HG03342 (cell line): ENCODE measurements at regions not wholly inside any gene's neighbourhood (a gene's known extent, or its start where the extent isn't known, plus 50 kb on each side); places are given as distances from the start of the nearest gene placed in this dataset.
"Not testable (repeated sequence)": the region's sequence is repeated elsewhere in the genome, so short reads cannot be mapped to it uniquely, and the experiment has no call there.

Source experiments
- ATAC-seq: cut with Tn5 transposase; IDR thresholded peaks from one replicate; pipeline ENCODE4 v1.9.1; 2021; ENCODE audit warnings: mild to moderate bottlenecking, moderate library complexity; ENCODE audit not compliant: unreplicated experiment

DNA sequence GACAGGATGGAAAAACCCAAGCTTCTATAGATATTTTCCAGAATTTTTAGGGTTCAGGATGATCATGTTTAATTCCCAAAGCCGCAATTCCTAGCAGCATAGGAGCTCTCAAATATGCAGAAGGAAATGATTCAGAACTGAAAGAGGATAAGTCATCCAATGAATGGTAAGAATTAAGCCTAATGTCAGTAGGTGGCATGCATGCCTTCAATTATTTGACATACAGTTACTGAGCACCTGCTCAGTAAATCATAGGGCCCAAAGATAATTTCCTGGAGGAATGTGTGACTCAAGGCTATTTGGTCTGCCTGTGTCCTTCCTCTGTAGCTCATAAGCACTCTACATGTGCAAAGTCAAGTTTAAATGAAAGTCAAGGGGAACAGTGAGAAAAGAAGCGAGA, 116.8 kb upstream of the SLC38A4 start:
- no peak for ATAC-seq

DNA sequence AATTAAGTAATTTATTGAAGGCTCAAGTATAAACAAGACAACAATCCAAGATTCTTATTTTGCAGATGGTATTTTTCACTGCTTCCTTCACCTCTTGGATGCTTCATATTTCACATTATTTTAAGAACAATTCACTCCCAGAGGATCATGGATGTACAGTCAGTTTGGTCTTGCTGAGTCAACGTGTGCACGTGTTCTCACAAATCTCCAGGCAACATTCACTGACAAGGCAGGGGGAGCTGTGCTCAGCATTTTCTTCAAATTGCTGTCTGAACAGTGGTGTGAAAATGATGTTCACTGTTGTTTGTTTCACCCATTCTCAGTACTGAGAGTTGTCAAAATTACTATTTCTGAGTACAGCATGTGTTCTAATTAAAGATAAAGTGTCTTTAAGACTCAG, 118.3 kb upstream of the SLC38A4 start:
- ATAC-seq, result no peak

DNA sequence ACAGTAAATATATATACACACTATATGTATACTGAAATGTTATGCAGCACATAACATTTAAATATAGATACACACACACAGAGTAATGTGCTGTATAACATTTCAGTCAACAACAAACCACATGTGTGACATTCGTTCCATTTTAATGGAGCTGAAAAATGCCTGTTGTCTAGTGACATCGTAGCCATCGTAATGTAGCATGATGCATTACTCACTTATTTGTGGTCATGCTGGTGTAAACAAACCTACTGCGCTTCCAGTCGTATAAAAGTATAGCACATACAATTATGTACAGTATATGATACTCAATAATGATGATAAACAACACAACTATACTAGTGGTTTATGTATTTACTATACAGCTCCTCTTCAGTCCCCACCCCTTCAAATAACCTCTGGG, 119.0 kb upstream of the SLC38A4 start:
- ATAC-seq, result no peak

DNA sequence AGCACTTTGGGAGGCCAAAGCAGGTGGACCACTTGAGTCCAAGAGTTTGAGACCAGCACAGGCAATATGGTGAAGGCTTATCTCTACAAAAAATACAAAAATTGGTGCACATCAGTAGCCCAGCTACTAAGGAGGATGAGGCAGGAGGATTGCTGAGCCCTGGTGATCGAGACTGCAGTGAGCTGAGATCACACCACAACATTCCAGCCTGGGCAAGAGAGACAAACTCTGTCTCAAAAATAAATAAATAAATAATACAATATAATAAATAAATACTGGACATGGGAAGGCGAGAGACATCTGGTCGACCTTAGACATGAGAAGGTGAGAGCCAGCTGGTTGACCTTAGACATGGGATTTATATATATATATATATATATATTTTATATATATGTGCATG, 119.8 kb upstream of the SLC38A4 start:
- ATAC-seq, result no peak

DNA sequence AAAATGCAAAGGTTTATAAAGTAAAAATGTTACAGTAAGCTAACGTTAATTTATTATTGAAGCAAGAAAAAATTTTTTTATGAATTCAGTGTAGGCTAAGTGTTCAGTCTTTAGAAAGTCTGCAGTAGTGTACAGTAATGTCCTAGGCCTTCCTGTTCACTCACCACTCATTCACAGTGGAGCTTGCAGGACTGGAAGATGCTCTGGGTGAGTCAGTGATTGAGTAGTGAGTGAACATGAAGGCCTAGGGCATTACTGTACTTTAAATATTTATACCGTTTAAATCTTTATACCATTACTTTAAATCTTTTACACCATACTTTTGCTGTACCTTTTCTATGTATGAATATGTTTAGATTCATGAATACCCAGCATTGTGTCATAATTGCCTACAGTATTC, 120.3 kb upstream of the SLC38A4 start:
- ATAC-seq, result no peak

DNA sequence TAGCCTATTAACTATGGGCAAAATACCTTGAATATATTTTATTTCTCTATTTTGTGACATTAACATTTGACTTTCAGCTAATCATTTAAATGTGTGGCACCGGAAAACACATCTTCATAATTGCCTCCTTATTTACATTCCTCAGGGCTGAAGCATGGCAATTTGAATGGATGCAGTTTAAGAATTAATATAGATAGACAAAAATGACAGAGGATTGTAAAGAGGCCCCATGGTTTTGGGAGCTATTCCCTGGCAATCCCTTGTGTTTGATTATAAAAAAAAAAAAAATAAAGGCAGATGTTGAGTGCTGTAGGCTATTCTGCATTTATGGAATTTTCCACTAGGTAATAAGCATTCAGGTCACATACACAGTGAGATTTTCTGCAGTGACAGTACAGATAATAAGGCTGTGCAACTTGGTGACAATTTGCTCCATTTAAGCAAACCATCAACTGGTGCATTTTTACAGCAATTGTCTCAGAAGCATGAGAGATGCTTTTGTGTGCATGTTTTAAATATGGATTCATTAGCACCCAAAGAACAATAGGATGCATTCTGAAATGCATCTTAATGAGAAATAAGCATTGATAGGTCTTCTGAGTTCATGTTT, 123.2 kb upstream of the SLC38A4 start:
- ATAC-seq, result no peak

DNA sequence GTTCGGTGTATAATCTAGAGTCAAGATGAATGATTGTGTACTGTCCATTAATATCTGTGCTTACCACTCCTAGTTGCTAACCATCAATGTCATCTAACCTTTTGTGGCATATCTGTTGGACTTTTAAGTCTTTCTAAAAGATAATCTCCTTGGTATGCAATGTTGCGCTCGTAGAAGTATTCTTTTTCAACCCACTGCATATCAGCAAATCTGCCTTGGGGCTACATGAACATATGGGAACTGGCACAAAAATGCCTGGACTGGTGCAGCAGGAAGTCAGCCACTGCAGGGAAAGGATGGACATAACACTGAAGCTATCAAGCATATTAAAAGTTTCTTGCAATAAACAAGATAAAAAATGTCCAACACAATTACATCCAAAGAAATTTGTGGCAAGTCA, 124.3 kb upstream of the SLC38A4 start:
- ATAC-seq, result no peak

DNA sequence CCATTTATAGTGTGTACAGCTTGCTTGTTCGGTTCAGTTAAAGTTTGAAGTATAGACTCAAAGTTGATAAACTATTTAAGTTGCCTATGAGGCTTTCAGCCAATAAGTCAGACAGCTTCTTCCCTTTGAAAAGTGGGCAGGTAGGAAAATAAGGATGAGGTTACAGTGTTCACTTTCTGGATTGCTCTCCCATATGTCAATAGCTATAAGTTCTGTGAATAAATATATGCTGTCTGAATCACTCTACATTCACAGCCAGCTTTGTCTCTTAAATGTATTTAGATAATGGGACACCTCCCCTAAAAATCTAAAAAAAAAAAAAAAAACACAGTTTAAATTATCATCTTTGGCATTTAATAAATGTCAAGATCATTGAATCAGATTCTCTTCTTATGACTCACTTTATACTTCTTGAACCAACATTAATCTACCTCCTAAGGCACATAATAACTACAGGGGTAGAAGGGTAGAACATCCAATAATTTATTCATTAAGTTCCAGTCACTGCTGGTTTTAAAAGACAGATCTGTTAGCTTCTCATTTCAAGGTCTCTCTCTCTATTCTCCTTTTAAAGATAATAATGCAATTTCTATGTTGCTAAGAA, 126.4 kb upstream of the PCED1B start:
- no peak for ATAC-seq

DNA sequence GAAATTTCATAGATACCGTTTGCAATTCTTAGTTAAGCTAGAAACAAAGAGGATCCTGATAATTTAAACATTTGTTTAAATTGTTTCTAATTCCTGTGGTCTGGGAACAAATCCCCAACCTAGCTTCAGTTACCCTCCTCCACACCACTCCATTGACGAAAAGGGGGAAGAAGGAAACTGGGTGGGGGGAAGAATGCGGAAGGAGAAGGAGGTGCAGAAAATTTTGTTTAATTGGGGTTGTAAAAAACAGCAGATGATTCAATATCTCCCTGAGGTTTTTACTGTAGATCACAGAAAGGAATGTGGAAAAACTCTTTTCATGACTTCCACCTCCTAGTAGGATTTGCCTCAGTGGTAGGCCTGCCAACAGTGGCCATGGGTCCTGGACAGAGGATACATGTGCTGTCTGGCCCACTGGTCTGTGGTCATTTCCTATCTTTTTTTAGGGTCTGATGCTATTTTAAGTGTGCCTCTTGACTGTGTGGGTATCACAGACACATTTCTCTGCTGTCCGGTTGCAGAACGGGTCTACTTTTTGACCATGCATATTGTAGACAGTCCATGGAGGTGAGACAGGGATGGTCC, 122.9 kb upstream of the PCED1B start:
- ATAC-seq, result no peak

DNA sequence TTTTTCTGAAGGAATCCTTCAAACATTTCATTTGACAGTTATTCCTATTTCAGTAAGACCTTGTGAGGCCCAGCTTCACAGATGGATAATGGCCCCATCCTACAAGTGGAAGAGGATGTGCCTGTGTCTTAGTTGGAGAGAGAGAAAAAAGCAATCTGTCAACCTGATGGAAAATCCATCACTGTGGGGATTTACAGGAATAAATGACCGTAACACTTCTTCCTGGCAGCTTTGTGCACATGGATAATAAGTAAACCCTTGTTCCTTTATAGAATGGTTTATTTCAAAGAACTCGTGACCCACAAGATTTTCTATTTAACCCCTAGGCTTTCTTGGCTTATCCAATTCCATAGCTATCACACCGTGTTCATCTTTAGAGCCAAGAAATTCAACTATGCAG, 121.4 kb upstream of the PCED1B start:
- ATAC-seq, result no peak

DNA sequence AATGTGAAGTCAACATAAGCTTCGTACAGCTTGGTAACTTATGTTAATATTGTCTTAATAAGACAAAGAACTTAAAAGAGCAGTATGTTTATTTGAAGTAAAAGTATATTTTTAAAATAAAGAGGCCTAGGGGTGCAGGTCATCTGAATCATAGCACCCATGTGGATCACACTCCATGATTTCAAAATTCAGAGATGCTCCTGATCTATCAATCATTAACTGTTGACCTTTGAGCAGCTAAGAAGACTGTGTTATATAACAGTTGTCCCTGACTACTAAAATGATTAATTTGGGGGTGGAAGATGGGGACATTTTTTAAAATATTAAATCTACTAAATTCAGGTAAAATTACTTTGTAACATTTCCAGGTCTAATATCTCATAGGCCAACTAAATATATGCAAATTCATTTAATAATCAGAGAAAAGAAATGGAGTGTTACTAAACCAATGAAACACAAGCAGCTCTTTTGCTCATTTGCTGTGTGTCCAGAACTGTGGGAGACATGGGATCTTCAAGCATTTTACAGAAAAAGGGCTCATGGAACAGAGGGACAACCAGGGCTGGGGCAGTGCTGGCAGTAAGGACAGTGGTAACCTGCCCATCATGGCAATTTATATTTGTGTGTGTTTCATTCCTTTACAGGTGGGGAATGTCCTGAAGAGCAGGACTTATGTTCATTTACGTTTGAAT, 120.7 kb upstream of the PCED1B start:
- no peak for ATAC-seq

DNA sequence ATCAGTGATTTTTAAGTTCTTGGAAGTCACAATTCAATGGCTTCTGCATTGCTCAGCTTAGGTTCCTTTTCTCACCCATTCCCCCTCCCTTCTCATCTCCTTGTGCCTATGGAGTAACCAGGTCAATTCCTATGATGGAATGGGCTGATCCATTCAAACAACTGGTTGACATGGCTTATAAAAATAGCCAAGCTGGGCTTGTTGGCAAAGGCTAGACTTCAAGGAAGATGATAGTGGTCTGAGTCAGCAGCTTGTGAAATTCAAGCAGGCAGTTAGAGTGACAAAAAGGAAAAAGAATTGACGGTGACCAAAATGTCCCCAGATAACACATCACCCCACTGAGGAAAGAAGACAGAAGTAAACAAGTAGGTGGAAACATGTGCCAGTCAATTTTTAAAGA, 119.9 kb upstream of the PCED1B start:
- no peak for ATAC-seq

DNA sequence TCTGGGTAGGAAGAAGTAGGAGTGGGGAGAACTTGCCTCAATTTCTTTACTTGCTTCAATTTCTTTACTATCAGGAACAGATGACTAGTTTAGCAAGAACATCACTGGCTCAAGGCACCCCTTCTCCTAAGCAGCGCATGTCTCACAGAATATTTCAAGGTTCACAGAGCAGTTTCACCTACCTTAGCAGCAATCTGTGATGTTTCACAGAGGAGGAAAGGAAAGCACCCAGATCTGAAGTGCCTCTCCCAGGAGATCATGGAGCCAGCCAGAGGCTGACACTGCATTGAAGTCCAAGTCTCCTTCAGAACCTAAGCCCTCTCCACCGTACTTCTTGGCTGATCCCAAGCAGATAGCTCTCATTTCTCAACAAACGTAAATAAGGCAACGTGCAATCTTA, 118.7 kb upstream of the PCED1B start:
- no peak for ATAC-seq

DNA sequence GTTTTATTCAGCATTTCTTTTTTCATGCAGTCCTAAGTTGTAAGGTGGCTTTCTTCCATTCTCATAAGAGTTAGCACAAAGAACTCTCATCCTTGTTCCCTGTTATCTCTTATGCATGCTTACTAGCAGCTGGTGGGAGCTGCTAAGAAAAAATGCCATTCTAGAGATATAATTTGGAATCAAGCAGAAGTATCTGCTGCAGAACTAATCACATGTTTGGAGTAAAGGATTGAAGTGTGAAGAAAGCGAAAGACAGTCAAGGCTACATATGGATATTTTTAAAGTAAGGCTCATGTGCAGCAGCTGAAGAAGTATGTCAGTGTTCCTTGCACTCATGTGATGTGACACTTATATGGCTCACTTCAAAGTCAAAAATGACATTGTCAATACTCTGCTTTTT, 116.2 kb upstream of the PCED1B start:
- no peak for ATAC-seq

DNA sequence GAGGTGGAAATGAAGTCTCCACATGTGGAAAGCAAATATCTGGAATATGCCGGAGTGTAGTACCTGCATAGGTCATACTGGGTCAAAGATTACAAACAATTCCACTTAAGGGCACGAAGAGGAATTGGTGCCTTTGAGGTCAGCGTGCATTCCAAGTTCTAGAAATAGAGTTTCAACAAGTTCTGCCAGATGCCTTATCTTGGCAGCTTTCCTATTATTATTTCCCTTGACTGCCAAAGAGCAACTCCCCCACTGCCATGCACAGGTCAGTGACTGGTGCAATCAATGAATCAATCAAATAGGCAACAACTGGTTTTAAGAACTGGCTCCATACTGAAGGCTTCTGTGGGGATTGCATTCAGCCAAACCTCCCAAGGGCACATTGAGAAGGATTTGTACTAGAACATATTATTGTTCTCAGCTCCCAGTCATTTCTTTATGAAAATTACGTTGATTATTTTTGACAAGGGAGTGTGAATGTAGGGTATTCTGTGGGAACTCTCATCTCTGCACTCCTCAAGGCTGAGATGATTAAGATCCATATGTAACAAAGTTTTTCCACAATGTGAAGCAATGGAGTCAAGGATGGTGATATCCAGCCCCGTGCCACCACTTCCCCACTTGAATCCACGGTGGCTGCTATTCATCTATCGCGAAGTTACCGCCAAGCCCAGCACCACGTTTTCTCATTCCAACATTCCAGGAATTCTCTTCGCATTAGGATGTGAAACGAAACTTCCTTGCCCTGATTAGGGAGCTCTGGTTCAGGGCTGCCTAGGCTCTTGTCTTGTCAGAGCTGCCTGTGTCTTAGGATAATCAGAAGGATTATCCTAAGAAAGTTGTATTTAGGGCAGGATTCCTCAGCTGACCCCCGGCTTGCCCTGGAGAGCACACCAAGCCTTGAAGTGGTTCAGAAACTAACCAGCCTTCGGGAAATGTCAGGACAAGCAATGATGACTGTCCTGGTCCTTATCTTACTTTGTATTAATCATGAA, 115.1 kb upstream of the PCED1B start:
- ATAC-seq, result no peak

DNA sequence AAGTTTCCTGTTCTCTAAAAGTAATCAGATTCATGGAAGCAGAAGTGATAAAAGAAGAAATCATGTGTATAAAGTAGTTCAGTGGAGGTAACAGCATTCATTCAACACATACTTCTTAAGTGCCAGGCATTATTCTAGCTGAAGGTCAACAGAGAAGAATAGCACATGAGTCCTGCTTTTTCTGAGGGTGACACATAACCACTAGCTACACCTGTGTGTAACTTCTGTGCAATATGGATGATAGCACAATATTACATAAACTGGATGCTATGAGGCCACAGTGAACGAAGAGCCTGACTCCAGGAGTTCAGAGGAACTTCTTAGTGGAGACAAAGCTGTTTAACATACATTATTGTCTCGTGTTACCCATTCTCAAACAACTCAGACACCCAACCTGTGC, 114.3 kb upstream of the PCED1B start:
- no peak for ATAC-seq

DNA sequence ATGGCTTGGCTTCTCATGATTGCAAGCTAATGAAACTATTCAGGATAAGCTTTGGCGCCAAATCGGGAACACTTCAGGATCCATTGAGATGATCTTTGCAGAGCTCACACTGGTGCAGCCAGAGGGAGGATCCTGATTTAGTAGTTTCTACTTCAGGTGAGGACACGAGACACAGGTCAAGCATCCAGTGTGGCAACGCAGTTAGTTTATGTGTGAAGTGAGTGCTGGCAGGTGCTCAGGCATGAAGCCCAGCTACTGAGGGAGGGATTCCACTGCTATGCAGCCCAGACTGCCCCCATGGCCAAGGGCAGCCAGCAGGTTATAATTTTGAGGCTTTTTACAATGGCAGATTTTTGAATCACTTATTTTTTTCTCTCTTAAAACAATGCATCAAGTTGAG, 113.5 kb upstream of the PCED1B start:
- ATAC-seq, result no peak

DNA sequence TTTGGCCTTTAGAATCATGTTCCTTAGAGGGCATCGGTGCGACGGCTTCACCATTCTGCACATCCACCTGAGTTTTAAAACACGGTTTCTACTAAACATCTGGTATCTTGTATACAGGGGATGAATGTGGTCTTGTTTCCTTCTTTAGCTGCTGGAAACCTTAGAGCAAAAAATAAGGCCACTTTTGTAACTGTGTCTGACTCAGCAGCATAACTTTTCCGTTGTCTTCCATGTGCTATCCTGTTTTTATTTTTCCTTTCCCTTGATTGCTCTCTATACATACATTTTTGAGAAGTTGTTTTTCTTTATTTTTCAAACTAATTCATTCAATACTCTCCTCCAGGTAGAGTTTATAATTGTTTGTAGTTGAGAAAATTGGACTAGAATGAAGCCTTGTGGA, 108.8 kb upstream of the PCED1B start:
- ATAC-seq, result no peak

DNA sequence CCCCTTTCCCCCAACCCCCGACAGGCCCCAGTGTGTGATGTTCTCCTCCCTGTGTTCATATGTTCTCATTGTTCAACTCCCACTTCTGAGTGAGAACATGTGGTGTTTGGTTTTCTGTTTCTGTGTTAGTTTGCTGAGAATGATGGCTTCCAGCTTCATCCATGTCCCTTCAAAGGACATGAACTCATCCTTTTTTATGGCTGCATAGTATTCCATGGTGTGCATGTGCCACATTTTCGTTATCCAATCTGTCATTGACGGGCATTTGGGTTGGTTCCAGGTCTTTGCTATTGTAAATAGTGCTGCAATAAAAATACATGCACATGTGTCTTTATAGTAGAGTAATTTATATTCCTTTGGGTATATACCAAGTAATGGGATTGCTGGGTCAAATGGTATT, 105.5 kb upstream of the PCED1B start:
- not testable (repeated sequence) for ATAC-seq

DNA sequence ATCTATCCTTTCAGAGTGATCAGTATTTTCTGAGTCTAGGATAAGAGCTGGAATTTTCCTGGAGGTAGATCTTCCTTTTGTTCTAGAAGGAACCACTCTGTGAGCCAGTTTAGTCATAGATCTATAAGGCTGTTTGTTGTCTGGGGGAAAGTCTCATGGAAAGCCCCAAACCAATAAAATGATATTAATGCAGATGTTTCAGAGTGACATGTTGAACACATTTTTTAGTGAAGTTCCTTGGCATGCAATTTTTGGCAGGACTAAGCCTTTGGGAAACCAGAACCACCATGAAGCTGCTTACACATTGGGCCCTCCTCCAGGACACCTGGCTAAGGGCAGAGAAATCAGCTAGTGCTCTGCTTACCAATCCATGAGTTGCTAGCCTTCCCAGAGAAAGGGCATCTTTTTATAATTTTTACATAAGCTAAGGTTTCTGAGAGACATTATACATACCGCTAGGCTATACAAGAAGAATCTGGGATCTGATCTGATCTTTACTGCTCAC, 101.5 kb upstream of the PCED1B start:
- ATAC-seq, result no peak

DNA sequence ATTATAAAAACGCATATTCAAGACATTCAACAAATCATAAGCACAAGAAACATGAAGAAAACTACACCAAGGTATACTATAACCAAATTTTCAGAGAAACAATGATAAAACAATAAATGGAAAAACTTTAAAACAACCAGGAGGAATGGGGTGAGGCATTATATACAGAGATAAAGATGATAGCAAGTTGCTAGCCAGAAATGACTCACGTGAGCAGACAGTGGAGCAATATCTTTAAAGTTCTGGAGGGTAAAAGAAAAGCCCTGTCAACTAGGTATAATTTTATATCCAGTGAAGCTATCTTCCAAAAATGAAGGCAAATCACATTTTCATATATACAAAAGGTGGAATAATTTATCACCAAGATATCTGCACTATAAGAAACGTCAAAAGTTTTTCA, 97.8 kb upstream of the PCED1B start:
- ATAC-seq, result no peak
